ENCODE measurements at regions not wholly inside any gene's neighbourhood (a gene's known extent, or its start where the extent isn't known, plus 50 kb on each side); places are given as distances from the start of the nearest gene placed in this dataset.

- Histone ChIP-seq H3K79me2 (ENCODE audit: low read depth) (no peaks in the 10 kb centered on the region), H2AFZ (replicated peaks) (no peak overlapping the region), H3K4me1 (peaks cover 9% of the 10 kb centered on the region), H3K27me3 (no peaks in the 10 kb centered on the region), H3K4me2 (no peak overlapping the region), H3K36me3 (no peaks in the 10 kb centered on the region), H3K27ac (no peak overlapping the region), H3K9me3 (ENCODE audit: low read depth) (no peaks in the 10 kb centered on the region), H4K20me1 (ENCODE audit: low read depth) (no peaks in the 10 kb centered on the region), H3K9ac (no peak overlapping the region), H3F3A (ENCODE audit: low read depth) (peaks cover 6% of the 10 kb centered on the region), H3K4me3 (no peak overlapping the region)
- H3K4me3 Mint-ChIP-seq: no peak overlapping the region
- H3K4me1 Mint-ChIP-seq: no peaks in the 10 kb centered on the region
- H3K9me3 Mint-ChIP-seq: no peaks in the 10 kb centered on the region
- TF ChIP-seq, protein P1, sequence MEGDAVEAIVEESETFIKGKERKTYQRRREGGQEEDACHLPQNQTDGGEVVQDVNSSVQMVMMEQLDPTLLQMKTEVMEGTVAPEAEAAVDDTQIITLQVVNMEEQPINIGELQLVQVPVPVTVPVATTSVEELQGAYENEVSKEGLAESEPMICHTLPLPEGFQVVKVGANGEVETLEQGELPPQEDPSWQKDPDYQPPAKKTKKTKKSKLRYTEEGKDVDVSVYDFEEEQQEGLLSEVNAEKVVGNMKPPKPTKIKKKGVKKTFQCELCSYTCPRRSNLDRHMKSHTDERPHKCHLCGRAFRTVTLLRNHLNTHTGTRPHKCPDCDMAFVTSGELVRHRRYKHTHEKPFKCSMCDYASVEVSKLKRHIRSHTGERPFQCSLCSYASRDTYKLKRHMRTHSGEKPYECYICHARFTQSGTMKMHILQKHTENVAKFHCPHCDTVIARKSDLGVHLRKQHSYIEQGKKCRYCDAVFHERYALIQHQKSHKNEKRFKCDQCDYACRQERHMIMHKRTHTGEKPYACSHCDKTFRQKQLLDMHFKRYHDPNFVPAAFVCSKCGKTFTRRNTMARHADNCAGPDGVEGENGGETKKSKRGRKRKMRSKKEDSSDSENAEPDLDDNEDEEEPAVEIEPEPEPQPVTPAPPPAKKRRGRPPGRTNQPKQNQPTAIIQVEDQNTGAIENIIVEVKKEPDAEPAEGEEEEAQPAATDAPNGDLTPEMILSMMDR (IDR thresholded peaks at IDR 0.05): no peak
- TF ChIP-seq EZH2phosphoT487 (IDR thresholded peaks at IDR 0.05) (no peak), EZH2 (IDR thresholded peaks at IDR 0.05) (no peak)
- H3K27ac Mint-ChIP-seq: no peak overlapping the region
- DNase-seq (ENCODE audit: low spot score): no peak
- H3K36me3 Mint-ChIP-seq: no peaks in the 10 kb centered on the region
- peaks cover 4% of the 10 kb centered on the region for H3K27me3 Mint-ChIP-seq (ENCODE audit: insufficient read depth, low read depth)
Observed at GRCh38 chr3:66140743-66141372, 79.9 kb upstream of the SLC25A26 start.

DNA sequence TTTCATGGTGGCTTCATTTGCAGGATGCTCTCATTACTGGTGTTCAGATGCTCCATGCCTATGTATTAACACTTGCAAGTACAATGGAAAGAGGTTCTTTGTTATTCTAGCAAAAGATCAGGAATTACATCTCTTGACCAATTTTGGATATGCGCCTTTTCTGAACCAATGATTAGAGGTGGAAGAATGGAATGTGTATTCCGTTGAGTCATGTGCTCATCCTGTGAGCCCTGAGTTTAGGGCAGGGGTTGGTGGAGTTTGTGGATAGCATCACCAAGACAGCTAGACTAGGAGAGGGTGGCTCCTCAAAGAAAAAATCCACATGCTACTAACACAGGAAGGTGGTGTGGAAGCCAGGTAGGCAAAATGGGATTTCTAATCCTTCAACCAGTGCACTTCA, 80.7 kb upstream of the SLC25A26 start:
- no peak for DNase-seq (ENCODE audit: low spot score)

DNA sequence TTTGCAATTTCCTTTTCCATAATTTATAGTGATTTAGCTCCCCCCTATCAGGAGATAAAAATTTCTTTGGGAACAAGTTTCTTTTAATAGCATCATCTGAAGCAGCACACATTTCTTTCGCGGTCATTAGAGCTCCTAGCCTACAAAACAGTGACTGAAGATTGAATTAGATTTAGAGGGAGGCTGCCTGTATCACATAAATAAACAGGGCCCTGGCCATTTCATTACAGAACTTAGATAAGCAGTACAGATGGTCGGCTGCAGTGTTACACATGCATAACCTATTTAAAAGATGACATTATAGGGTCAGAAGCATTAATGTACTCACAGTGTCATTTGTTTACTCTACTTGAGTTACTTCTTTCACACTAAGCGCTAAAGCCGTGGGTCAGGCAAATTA, 81.4 kb upstream of the SLC25A26 start:
- no peaks in the 10 kb centered on the region for H3K27me3 ChIP-seq
- no peaks in the 10 kb centered on the region for H3K36me3 ChIP-seq
- H3K27ac ChIP-seq: no peak overlapping the region
- no peaks in the 10 kb centered on the region for H4K20me1 ChIP-seq (ENCODE audit: low read depth)
- Mint-ChIP-seq H3K4me3 (no peak overlapping the region), H3K27ac (no peak overlapping the region), H3K27me3 (ENCODE audit: insufficient read depth, low read depth) (peaks cover 4% of the 10 kb centered on the region), H3K9me3 (no peaks in the 10 kb centered on the region), H3K36me3 (no peaks in the 10 kb centered on the region), H3K4me1 (no peaks in the 10 kb centered on the region)
- H3K4me2 ChIP-seq: no peak overlapping the region
- H3K4me1 ChIP-seq: peaks cover 9% of the 10 kb centered on the region
- no peaks in the 10 kb centered on the region for H3K79me2 ChIP-seq (ENCODE audit: low read depth)
- H3K9me3 ChIP-seq (ENCODE audit: low read depth): no peaks in the 10 kb centered on the region
- TF ChIP-seq EZH2phosphoT487 (IDR thresholded peaks at IDR 0.05) (no peak), EZH2 (IDR thresholded peaks at IDR 0.05) (no peak)
- TF ChIP-seq, protein P1 (IDR thresholded peaks at IDR 0.05): no peak
- no peak overlapping the region for H3K9ac ChIP-seq
- H2AFZ ChIP-seq (replicated peaks): no peak overlapping the region
- no peak for DNase-seq (ENCODE audit: low spot score)
- peaks cover 6% of the 10 kb centered on the region for H3F3A ChIP-seq (ENCODE audit: low read depth)
- no peak overlapping the region for H3K4me3 ChIP-seq

More for the DNA sequence above, 80.7 kb upstream of the SLC25A26 start:
- TF ChIP-seq, protein P1 (IDR thresholded peaks at IDR 0.05): no peak
- TF ChIP-seq EZH2phosphoT487 (IDR thresholded peaks at IDR 0.05) (no peak), EZH2 (IDR thresholded peaks at IDR 0.05) (no peak)
- Histone ChIP-seq H3K79me2 (ENCODE audit: low read depth) (no peaks in the 10 kb centered on the region), H3K4me2 (no peak overlapping the region), H3K4me1 (peaks cover 9% of the 10 kb centered on the region), H2AFZ (replicated peaks) (no peak overlapping the region), H3F3A (ENCODE audit: low read depth) (peaks cover 6% of the 10 kb centered on the region), H3K9ac (no peak overlapping the region), H3K4me3 (no peak overlapping the region), H3K9me3 (ENCODE audit: low read depth) (no peaks in the 10 kb centered on the region), H3K27ac (no peak overlapping the region), H4K20me1 (ENCODE audit: low read depth) (no peaks in the 10 kb centered on the region), H3K36me3 (no peaks in the 10 kb centered on the region), H3K27me3 (no peaks in the 10 kb centered on the region)
- Mint-ChIP-seq H3K36me3 (no peaks in the 10 kb centered on the region), H3K4me3 (no peak overlapping the region), H3K27ac (no peak overlapping the region), H3K27me3 (ENCODE audit: insufficient read depth, low read depth) (peaks cover 4% of the 10 kb centered on the region), H3K4me1 (no peaks in the 10 kb centered on the region), H3K9me3 (no peaks in the 10 kb centered on the region)
